Mucosa of stomach (tissue), 1 donor: ENCODE measurements at regions not wholly inside any gene's neighbourhood (a gene's known extent, or its start where the extent isn't known, plus 50 kb on each side); places are given as distances from the start of the nearest gene placed in this dataset.
"Not testable (repeated sequence)": the region's sequence is repeated elsewhere in the genome, so short reads cannot be mapped to it uniquely, and the experiment has no call there.

Experiments
- H3K27me3 ChIP-seq: one replicate; pipeline ENCODE4 v1.7.0; 2013; ENCODE audit warnings: mild to moderate bottlenecking, low read length; ENCODE audit not compliant: control insufficient read depth, insufficient read depth
- H3K36me3 ChIP-seq: one replicate; pipeline ENCODE4 v1.7.0; 2013; ENCODE audit warnings: low read length; ENCODE audit not compliant: control insufficient read depth, insufficient read depth
- H3K4me1 ChIP-seq: one replicate; pipeline ENCODE4 v1.7.0; 2013; ENCODE audit warnings: mild to moderate bottlenecking, low read length; ENCODE audit not compliant: control insufficient read depth, insufficient read depth
- H3K4me3 ChIP-seq: one replicate; pipeline ENCODE4 v1.7.0; 2013; ENCODE audit warnings: low read length
- H3K9ac ChIP-seq: one replicate; pipeline ENCODE4 v1.7.0; 2013; ENCODE audit warnings: mild to moderate bottlenecking, low read length, moderate library complexity
- H3K9me3 ChIP-seq: one replicate; pipeline ENCODE4 v1.7.0; 2013; ENCODE audit warnings: mild to moderate bottlenecking, low read length, moderate library complexity; ENCODE audit not compliant: control insufficient read depth
- donor health status: Pancreatic carcinoma.

- not testable (repeated sequence) for H3K4me1 ChIP-seq, H3K4me3 ChIP-seq, H3K27me3 ChIP-seq, H3K9ac ChIP-seq, H3K9me3 ChIP-seq, H3K36me3 ChIP-seq
Observed at GRCh38 chr20:26059324-26059723, 362.7 kb upstream of the ZNF337 start.

- H3K4me3 ChIP-seq, H3K9me3 ChIP-seq, H3K9ac ChIP-seq, H3K4me1 ChIP-seq, H3K27me3 ChIP-seq, H3K36me3 ChIP-seq: not testable (repeated sequence)
Observed at GRCh38 chr20:26058446-26058845, 361.8 kb upstream of the ZNF337 start.

GRCh38 chr20:26057135-26057752, 360.6 kb upstream of the ZNF337 start:
- not testable (repeated sequence) for H3K36me3 ChIP-seq, H3K4me1 ChIP-seq, H3K9ac ChIP-seq, H3K4me3 ChIP-seq, H3K9me3 ChIP-seq, H3K27me3 ChIP-seq

- H3K4me1 ChIP-seq, H3K4me3 ChIP-seq, H3K36me3 ChIP-seq, H3K9me3 ChIP-seq, H3K9ac ChIP-seq, H3K27me3 ChIP-seq: not testable (repeated sequence)
Observed at GRCh38 chr20:26025792-26026191, 329.1 kb upstream of the ZNF337 start.

GRCh38 chr20:26010942-26011276, 314.3 kb upstream of the ZNF337 start:
- H3K9me3 ChIP-seq, H3K4me3 ChIP-seq, H3K36me3 ChIP-seq, H3K9ac ChIP-seq, H3K4me1 ChIP-seq, H3K27me3 ChIP-seq: not testable (repeated sequence)

GRCh38 chr20:26010224-26010941, 313.7 kb upstream of the ZNF337 start:
- Histone ChIP-seq H3K9ac (peak overlapping the region; percentile 85), H3K4me3 (peak overlapping the region; percentile 55)
- not testable (repeated sequence) for H3K36me3 ChIP-seq, H3K9me3 ChIP-seq, H3K27me3 ChIP-seq, H3K4me1 ChIP-seq

- not testable (repeated sequence) for H3K36me3 ChIP-seq, H3K27me3 ChIP-seq, H3K9me3 ChIP-seq, H3K4me1 ChIP-seq
- H3K9ac ChIP-seq, result peak overlapping the region; percentile 85
- H3K4me3 ChIP-seq, result peak overlapping the region; percentile 55
Observed at GRCh38 chr20:26009402-26010223, 313.0 kb upstream of the ZNF337 start.

GRCh38 chr20:26008026-26008425, 311.4 kb upstream of the ZNF337 start:
- H3K9ac ChIP-seq, result not testable (repeated sequence)

GRCh38 chr20:26006164-26006563, 309.5 kb upstream of the ZNF337 start:
- not testable (repeated sequence) for H3K4me1 ChIP-seq

More at GRCh38 chr20:26008026-26008425, 311.4 kb upstream of the ZNF337 start:
- H3K9me3 ChIP-seq, H3K4me1 ChIP-seq, H3K4me3 ChIP-seq, H3K36me3 ChIP-seq, H3K27me3 ChIP-seq: not testable (repeated sequence)

GRCh38 chr20:26003959-26004358, 307.3 kb upstream of the ZNF337 start:
- H3K9me3 ChIP-seq, H3K4me1 ChIP-seq: not testable (repeated sequence)

More at GRCh38 chr20:26006164-26006563, 309.5 kb upstream of the ZNF337 start:
- not testable (repeated sequence) for H3K9ac ChIP-seq, H3K9me3 ChIP-seq, H3K27me3 ChIP-seq, H3K36me3 ChIP-seq, H3K4me3 ChIP-seq

GRCh38 chr20:25997367-25998038, 300.9 kb upstream of the ZNF337 start:
- not testable (repeated sequence) for H3K27me3 ChIP-seq, H3K9ac ChIP-seq, H3K36me3 ChIP-seq, H3K4me1 ChIP-seq, H3K9me3 ChIP-seq, H3K4me3 ChIP-seq

More at GRCh38 chr20:26003959-26004358, 307.3 kb upstream of the ZNF337 start:
- H3K27me3 ChIP-seq, H3K9ac ChIP-seq, H3K36me3 ChIP-seq, H3K4me3 ChIP-seq: not testable (repeated sequence)

GRCh38 chr20:25992146-25992545, 295.5 kb upstream of the ZNF337 start:
- Histone ChIP-seq H3K9me3 (no peaks in the 10 kb centered on the region), H3K4me3 (no peak overlapping the region), H3K36me3 (no peaks in the 10 kb centered on the region), H3K4me1 (no peaks in the 10 kb centered on the region), H3K27me3 (no peaks in the 10 kb centered on the region), H3K9ac (no peak overlapping the region)
